ENCODE measurements at regions not wholly inside any gene's neighbourhood (a gene's known extent, or its start where the extent isn't known, plus 50 kb on each side); places are given as distances from the start of the nearest gene placed in this dataset.
A peak's percentile ranks its signal among the peaks of the same experiment; 100 is the strongest.

DNA sequence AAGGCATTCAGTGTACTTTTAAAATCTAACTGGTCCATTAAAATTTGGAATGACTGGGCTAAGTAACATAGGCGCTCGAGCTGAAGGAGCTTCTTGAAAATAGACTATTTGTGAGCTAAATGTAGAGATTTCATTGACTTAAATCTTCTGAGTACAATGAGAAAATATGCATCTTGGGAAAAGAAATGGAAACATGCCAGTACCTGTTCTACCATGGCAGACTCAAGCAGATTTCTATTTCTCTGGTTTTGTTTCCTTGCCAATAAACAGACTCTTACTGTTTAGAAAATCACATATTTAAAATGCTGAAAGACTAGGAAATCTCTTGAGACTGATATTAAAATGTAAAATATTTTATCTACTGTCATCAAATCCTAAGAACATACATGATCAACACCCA is 678.1 kb downstream of the FAT4 start:
- in situ Hi-C loops (cut with MboI) = no loop called here
- WGBS, 2 experiments (ENCODE audit: low coverage in 1 of 2, low lambda C conversion rate in 2 of 2, missing lambda C conversion rate in 2 of 2) = 92% methylated on average over 2 of the region's 2 CpGs
- no peak for DNase-seq

DNA sequence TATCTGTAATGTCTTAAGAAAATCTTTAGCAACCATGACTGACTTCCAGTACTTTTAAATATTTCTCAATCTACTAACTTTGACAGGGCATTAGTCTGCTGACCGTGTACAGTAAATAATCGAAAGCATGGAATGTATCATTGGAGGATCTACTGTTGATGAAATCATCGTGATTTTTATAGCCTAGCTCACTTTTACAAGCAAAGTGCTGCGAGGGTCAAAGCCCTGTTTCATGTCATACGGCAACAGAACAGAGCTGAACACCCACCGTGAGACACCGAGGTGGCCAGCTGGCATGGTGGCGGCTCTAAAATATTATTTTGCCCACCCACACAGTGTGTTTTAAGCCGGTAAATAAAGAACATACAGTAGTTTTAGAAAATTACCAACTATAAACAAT is 679.3 kb downstream of the FAT4 start:
- no peaks in the 10 kb centered on the region for H4K20me1 ChIP-seq (ENCODE audit: insufficient read depth)
- no peaks in the 10 kb centered on the region for H3F3A ChIP-seq (ENCODE audit: insufficient read depth)
- no peaks in the 10 kb centered on the region for H3K79me2 ChIP-seq (ENCODE audit: insufficient read depth)
- no peak overlapping the region for H3K4me2 ChIP-seq (ENCODE audit: unreplicated experiment)
- 40 to 50% methylated on average over 9 of the region's 9 CpGs for WGBS, 2 experiments (ENCODE audit: low coverage in 1 of 2, low lambda C conversion rate in 2 of 2, missing lambda C conversion rate in 2 of 2)
- H2AFZ ChIP-seq = no peak overlapping the region
- TF ChIP-seq EZH2 (IDR thresholded peaks at IDR 0.05; ENCODE audit: insufficient read depth, poor library complexity, severe bottlenecking) (no peak), EZH2phosphoT487 (IDR thresholded peaks at IDR 0.05; ENCODE audit: insufficient read depth, low read depth) (no peak)
- H3K9ac ChIP-seq = no peak overlapping the region
- H3K27me3 ChIP-seq (replicated peaks; ENCODE audit: insufficient read depth) = no peaks in the 10 kb centered on the region
- H3K36me3 ChIP-seq (ENCODE audit: low read depth) = no peaks in the 10 kb centered on the region
- no peak overlapping the region for H3K27ac ChIP-seq
- no peaks in the 10 kb centered on the region for H3K9me3 ChIP-seq (ENCODE audit: low read depth)
- H3K4me3 ChIP-seq = no peak overlapping the region
- in situ Hi-C loops (cut with MboI) = no loop called here
- no peaks in the 10 kb centered on the region for H3K9me2 ChIP-seq (ENCODE audit: insufficient read depth)
- no peak for DNase-seq
- no peaks in the 10 kb centered on the region for H3K4me1 ChIP-seq (ENCODE audit: insufficient read depth)

More for the DNA sequence above, 678.1 kb downstream of the FAT4 start:
- Histone ChIP-seq H3K79me2 (ENCODE audit: insufficient read depth) (no peaks in the 10 kb centered on the region), H3K4me2 (ENCODE audit: unreplicated experiment) (no peak overlapping the region), H3K27ac (no peak overlapping the region), H3K9me3 (ENCODE audit: low read depth) (no peaks in the 10 kb centered on the region), H3K27me3 (replicated peaks; ENCODE audit: insufficient read depth) (no peaks in the 10 kb centered on the region), H3K9ac (no peak overlapping the region), H3F3A (ENCODE audit: insufficient read depth) (no peaks in the 10 kb centered on the region), H3K4me3 (no peak overlapping the region), H2AFZ (no peak overlapping the region), H3K36me3 (ENCODE audit: low read depth) (no peaks in the 10 kb centered on the region), H4K20me1 (ENCODE audit: insufficient read depth) (no peaks in the 10 kb centered on the region), H3K9me2 (ENCODE audit: insufficient read depth) (no peaks in the 10 kb centered on the region), H3K4me1 (ENCODE audit: insufficient read depth) (no peaks in the 10 kb centered on the region)
- TF ChIP-seq EZH2 (IDR thresholded peaks at IDR 0.05; ENCODE audit: insufficient read depth, poor library complexity, severe bottlenecking) (no peak), EZH2phosphoT487 (IDR thresholded peaks at IDR 0.05; ENCODE audit: insufficient read depth, low read depth) (no peak)

DNA sequence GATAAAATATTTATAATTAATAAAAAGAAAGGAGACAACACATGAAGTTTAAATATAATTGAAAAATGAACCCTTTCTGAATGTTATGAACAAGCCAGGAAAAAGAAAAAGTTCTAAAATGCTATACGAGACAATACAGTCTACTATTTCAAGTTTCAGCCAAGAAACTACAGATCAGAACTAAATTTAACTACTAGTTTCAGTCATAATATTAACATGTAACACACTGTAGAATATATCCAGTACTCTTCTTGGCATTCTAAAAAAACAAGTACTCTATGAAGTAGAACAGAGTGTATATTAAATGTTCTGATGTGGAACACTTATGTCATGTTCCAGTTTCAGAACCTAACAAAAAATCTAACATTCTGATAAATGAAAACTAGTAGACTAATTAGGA is 679.7 kb downstream of the FAT4 start:
- Histone ChIP-seq H4K20me1 (ENCODE audit: insufficient read depth) (no peaks in the 10 kb centered on the region), H3K4me2 (ENCODE audit: unreplicated experiment) (no peak overlapping the region), H3K27ac (no peak overlapping the region), H2AFZ (no peak overlapping the region), H3K9me2 (ENCODE audit: insufficient read depth) (no peaks in the 10 kb centered on the region), H3K4me1 (ENCODE audit: insufficient read depth) (no peaks in the 10 kb centered on the region), H3K27me3 (replicated peaks; ENCODE audit: insufficient read depth) (no peaks in the 10 kb centered on the region), H3F3A (ENCODE audit: insufficient read depth) (no peaks in the 10 kb centered on the region), H3K36me3 (ENCODE audit: low read depth) (no peaks in the 10 kb centered on the region), H3K79me2 (ENCODE audit: insufficient read depth) (no peaks in the 10 kb centered on the region), H3K4me3 (no peak overlapping the region), H3K9me3 (ENCODE audit: low read depth) (no peaks in the 10 kb centered on the region), H3K9ac (no peak overlapping the region)
- no peak for DNase-seq
- in situ Hi-C loops (cut with MboI) = no loop called here
- 86 to 90% methylated on average over 1 of the region's 1 CpG for WGBS, 2 experiments (ENCODE audit: low coverage in 1 of 2, low lambda C conversion rate in 2 of 2, missing lambda C conversion rate in 2 of 2)
- TF ChIP-seq EZH2phosphoT487 (IDR thresholded peaks at IDR 0.05; ENCODE audit: insufficient read depth, low read depth) (no peak), EZH2 (IDR thresholded peaks at IDR 0.05; ENCODE audit: insufficient read depth, poor library complexity, severe bottlenecking) (no peak)

DNA sequence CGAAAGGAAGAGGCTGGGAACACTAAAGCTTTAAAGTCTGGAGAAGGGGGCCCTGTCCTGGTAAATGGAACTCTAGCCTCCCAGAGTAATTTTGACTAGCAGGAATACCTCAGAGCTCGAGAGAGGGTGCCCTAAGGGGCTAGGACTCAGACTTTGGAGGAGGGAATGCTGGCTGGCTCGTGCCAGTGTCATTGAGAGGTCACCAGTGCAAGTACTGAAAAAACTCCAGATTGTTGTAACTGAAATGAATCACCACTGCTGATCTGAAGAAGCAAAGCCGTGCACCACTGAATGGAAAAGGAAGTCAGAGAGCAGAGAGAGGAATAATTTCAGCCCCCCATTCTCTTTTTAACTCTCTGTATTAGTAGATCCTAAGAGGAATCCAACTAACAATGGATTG is 690.2 kb downstream of the FAT4 start:
- 23 to 25% methylated on average over 4 of the region's 4 CpGs for WGBS, 2 experiments (ENCODE audit: low coverage in 1 of 2, low lambda C conversion rate in 2 of 2, missing lambda C conversion rate in 2 of 2)
- no peaks in the 10 kb centered on the region for H3K9me2 ChIP-seq (ENCODE audit: insufficient read depth)
- H3K36me3 ChIP-seq (ENCODE audit: low read depth) = no peaks in the 10 kb centered on the region
- peaks cover 10% of the 10 kb centered on the region for H3K4me1 ChIP-seq (ENCODE audit: insufficient read depth)
- no peak overlapping the region for H3K4me2 ChIP-seq (ENCODE audit: unreplicated experiment)
- peak overlapping the region; percentile 58 for H2AFZ ChIP-seq
- no peaks in the 10 kb centered on the region for H3K79me2 ChIP-seq (ENCODE audit: insufficient read depth)
- no peak for TF ChIP-seq EZH2phosphoT487 (IDR thresholded peaks at IDR 0.05; ENCODE audit: insufficient read depth, low read depth)
- no peak for TF ChIP-seq EZH2 (IDR thresholded peaks at IDR 0.05; ENCODE audit: insufficient read depth, poor library complexity, severe bottlenecking)
- peak; percentile 68 for DNase-seq
- H3K4me3 ChIP-seq = no peak overlapping the region
- no peaks in the 10 kb centered on the region for H3K9me3 ChIP-seq (ENCODE audit: low read depth)
- no peaks in the 10 kb centered on the region for H3K27me3 ChIP-seq (replicated peaks; ENCODE audit: insufficient read depth)
- H3K27ac ChIP-seq = no peak overlapping the region
- no peak overlapping the region for H3K9ac ChIP-seq
- H3F3A ChIP-seq (ENCODE audit: insufficient read depth) = no peaks in the 10 kb centered on the region
- H4K20me1 ChIP-seq (ENCODE audit: insufficient read depth) = no peaks in the 10 kb centered on the region
- in situ Hi-C loops (cut with MboI) = no loop called here

DNA sequence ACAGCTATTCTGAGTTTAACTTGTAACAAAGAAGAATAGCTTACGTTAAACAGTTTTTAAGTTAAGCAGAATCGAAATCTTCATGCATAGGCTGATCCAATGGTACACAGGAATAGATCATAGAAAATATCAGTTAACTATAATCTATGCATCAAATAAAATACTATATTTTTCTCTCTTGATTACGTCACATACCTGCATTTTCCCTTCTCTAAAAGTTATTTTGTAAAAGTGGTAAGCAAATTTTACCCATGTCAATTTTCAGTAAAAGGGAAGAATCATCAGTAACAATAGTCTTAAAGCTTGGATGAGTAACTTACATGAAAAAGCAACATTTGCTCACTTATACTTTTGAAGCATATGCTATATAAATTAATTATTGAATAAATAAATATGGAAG is 692.4 kb downstream of the FAT4 start:
- Histone ChIP-seq H3F3A (ENCODE audit: insufficient read depth) (no peaks in the 10 kb centered on the region), H3K27ac (no peak overlapping the region), H3K9me3 (ENCODE audit: low read depth) (no peaks in the 10 kb centered on the region), H3K4me1 (ENCODE audit: insufficient read depth) (peaks cover 10% of the 10 kb centered on the region), H3K36me3 (ENCODE audit: low read depth) (no peaks in the 10 kb centered on the region), H3K4me2 (ENCODE audit: unreplicated experiment) (no peak overlapping the region), H3K9me2 (ENCODE audit: insufficient read depth) (no peaks in the 10 kb centered on the region), H4K20me1 (ENCODE audit: insufficient read depth) (no peaks in the 10 kb centered on the region), H3K27me3 (replicated peaks; ENCODE audit: insufficient read depth) (no peaks in the 10 kb centered on the region), H3K4me3 (no peak overlapping the region), H3K79me2 (ENCODE audit: insufficient read depth) (no peaks in the 10 kb centered on the region), H2AFZ (no peak overlapping the region), H3K9ac (no peak overlapping the region)
- 92% methylated on average over 3 of the region's 3 CpGs for WGBS, 2 experiments (ENCODE audit: low coverage in 1 of 2, low lambda C conversion rate in 2 of 2, missing lambda C conversion rate in 2 of 2)
- in situ Hi-C loops (cut with MboI) = no loop called here
- no peak for DNase-seq
- TF ChIP-seq EZH2 (IDR thresholded peaks at IDR 0.05; ENCODE audit: insufficient read depth, poor library complexity, severe bottlenecking) = no peak

Measured in GM23248 (cell line).